Kidney (tissue), 13 donors: ENCODE measurements at regions not wholly inside any gene's neighbourhood (a gene's known extent, or its start where the extent isn't known, plus 50 kb on each side); places are given as distances from the start of the nearest gene placed in this dataset.

ENCODE experiments used
- DNase-seq, 5 donors: peaks; one replicate each; pipeline ENCODE4 v3.0.0-alpha.2; 2013 to 2020
- FAIRE-seq: peaks from 2 replicates; lab custom pipeline; 2012; peaks lifted over from hg19 to GRCh38; lab: Jason Lieb, UNC
- H3K27ac ChIP-seq, 2 donors: one replicate each; pipeline ENCODE4 v1.7.0; 2013; ENCODE audit warnings: low read depth in 2 of 2, low read length in 2 of 2, inconsistent platforms in 1 of 2
- H3K27me3 ChIP-seq: one replicate; pipeline ENCODE4 v1.7.1; 2013; ENCODE audit warnings: low read length, inconsistent platforms; ENCODE audit not compliant: control insufficient read depth, insufficient read depth
- H3K36me3 ChIP-seq, 3 donors: one replicate each; pipeline versions ENCODE4 v1.7.0 to v1.7.1; 2013; ENCODE audit warnings: low read length in 3 of 3, control low read depth in 1 of 3, inconsistent platforms in 1 of 3; ENCODE audit not compliant: insufficient read depth in 3 of 3, control insufficient read depth in 2 of 3
- H3K4me1 ChIP-seq, 3 donors: one replicate each; pipeline versions ENCODE4 v1.7.0 to v1.7.1; 2013; ENCODE audit warnings: low read length in 3 of 3, inconsistent platforms in 1 of 3, low read depth in 1 of 3; ENCODE audit not compliant: control insufficient read depth in 2 of 3, insufficient read depth in 2 of 3
- H3K4me3 ChIP-seq, 3 donors: one replicate each; pipeline versions ENCODE4 v1.7.0 to v1.8.1; 2013; ENCODE audit warnings: low read length in 3 of 3, control low read depth in 1 of 3, inconsistent platforms in 1 of 3
- H3K9ac ChIP-seq, 3 donors: one replicate each; pipeline versions ENCODE4 v1.7.0 to v1.7.1; 2013; ENCODE audit warnings: low read length in 3 of 3, control low read depth in 1 of 3, inconsistent platforms in 1 of 3
- H3K9me3 ChIP-seq, 3 donors: one replicate each; pipeline versions ENCODE4 v1.7.0 to v1.7.1; 2013; ENCODE audit warnings: low read length in 3 of 3, control low read depth in 1 of 3, inconsistent platforms in 1 of 3; ENCODE audit not compliant: control insufficient read depth in 2 of 3, insufficient read depth in 1 of 3
- CTCF ChIP-seq: IDR thresholded peaks from 3 replicates; pipeline ENCODE4 v1.5.1; 2012; ENCODE audit warnings: mild to moderate bottlenecking, moderate library complexity, borderline replicate concordance; ENCODE audit not compliant: insufficient read depth; ENCODE audit errors: extremely low read depth
- intact Hi-C: fragments of 100-400 bp; cut with DNase I; formaldehyde crosslinking; loops from one replicate; pipeline ENCODE4 v1.11.1; 2022
- donor health status: control.
- donor health status: control.
- donor health status: control.
- donor health status: control.
- donor health status: control.
- donor health status: DM: yes; HTN: yes; CAD: no.
- donor health status: Normal renal cell carcinoma (clear cell type).

GRCh38 chr2:67479261-67479660 lies 82.1 kb downstream of the ETAA1 start:
- Histone ChIP-seq H3K27me3 (no peaks in the 10 kb centered on the region), H3K36me3 (no peaks in the 10 kb centered on the region), H3K4me3 (no peak overlapping the region), H3K9ac (no peak overlapping the region), H3K27ac (no peak overlapping the region), H3K4me1 (no peaks in the 10 kb centered on the region), H3K9me3 (peaks cover 0 to 2% (median 0%) of the 10 kb centered on the region in 3 donors)
- FAIRE-seq: no peak
- intact Hi-C loops: no loop called here
- TF ChIP-seq CTCF: no peak
- DNase-seq: no peak

GRCh38 chr2:67485431-67485830 lies 88.3 kb downstream of the ETAA1 start:
- DNase-seq (no peak), FAIRE-seq (no peak)
- Histone ChIP-seq H3K4me3 (no peak overlapping the region), H3K36me3 (no peaks in the 10 kb centered on the region), H3K9me3 (peaks cover 0 to 2% (median 0%) of the 10 kb centered on the region in 3 donors), H3K4me1 (no peaks in the 10 kb centered on the region), H3K27me3 (no peaks in the 10 kb centered on the region), H3K27ac (no peak overlapping the region), H3K9ac (no peak overlapping the region)
- no peak for TF ChIP-seq CTCF
- intact Hi-C loops: no loop called here

GRCh38 chr2:67486041-67486796 lies 89.1 kb downstream of the ETAA1 start:
- Histone ChIP-seq H3K4me3 (no peak overlapping the region), H3K9ac (no peak overlapping the region), H3K27me3 (no peaks in the 10 kb centered on the region), H3K27ac (no peak overlapping the region), H3K9me3 (peaks cover 0 to 2% (median 0%) of the 10 kb centered on the region in 3 donors), H3K36me3 (no peaks in the 10 kb centered on the region), H3K4me1 (no peaks in the 10 kb centered on the region)
- no peak for TF ChIP-seq CTCF
- intact Hi-C loops: no loop called here
- no peak for FAIRE-seq
- no peak for DNase-seq
